Fibroblast of the aortic adventitia (primary cell): ENCODE measurements at regions not wholly inside any gene's neighbourhood (a gene's known extent, or its start where the extent isn't known, plus 50 kb on each side); places are given as distances from the start of the nearest gene placed in this dataset.

Experiments
- DNase-seq: peaks from one replicate; pipeline ENCODE4 v3.0.0-alpha.2; 2010; ENCODE audit warnings: low read depth
- H3K4me3 ChIP-seq: 2 replicates; pipeline ENCODE4 v1.5.1; 2011; ENCODE audit warnings: low read depth, mild to moderate bottlenecking, control low read depth, low read length, moderate library complexity
- TF ChIP-seq, protein P1 (sequence below): IDR thresholded peaks from 2 replicates; pipeline ENCODE4 v1.5.1; 2011; ENCODE audit warnings: mild to moderate bottlenecking, low read length, control low read depth, inconsistent platforms; ENCODE audit not compliant: insufficient read depth

DNA sequence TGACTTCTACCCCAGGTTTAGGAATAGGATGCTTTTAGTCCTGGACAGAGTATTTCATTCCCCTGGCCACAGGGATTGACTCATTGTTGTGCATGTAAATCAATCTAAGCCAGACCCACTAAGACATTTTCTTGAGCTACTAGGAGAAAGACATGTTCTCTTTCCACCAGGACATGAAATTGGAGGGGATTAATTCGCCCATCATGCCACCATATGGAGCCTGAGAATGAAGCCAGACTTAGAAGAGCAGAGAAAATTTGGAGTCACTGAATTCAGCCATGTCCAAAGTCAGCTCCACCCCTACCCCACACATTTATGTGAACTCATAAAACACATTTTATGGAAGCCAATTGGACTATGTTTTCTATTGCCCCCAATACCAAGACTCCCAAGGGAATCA is 322.5 kb downstream of the NFIB start:
- no peak for DNase-seq
- TF ChIP-seq, protein P1, sequence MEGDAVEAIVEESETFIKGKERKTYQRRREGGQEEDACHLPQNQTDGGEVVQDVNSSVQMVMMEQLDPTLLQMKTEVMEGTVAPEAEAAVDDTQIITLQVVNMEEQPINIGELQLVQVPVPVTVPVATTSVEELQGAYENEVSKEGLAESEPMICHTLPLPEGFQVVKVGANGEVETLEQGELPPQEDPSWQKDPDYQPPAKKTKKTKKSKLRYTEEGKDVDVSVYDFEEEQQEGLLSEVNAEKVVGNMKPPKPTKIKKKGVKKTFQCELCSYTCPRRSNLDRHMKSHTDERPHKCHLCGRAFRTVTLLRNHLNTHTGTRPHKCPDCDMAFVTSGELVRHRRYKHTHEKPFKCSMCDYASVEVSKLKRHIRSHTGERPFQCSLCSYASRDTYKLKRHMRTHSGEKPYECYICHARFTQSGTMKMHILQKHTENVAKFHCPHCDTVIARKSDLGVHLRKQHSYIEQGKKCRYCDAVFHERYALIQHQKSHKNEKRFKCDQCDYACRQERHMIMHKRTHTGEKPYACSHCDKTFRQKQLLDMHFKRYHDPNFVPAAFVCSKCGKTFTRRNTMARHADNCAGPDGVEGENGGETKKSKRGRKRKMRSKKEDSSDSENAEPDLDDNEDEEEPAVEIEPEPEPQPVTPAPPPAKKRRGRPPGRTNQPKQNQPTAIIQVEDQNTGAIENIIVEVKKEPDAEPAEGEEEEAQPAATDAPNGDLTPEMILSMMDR, result no peak

GRCh38 chr9:13990994-13991393 is 322.9 kb downstream of the NFIB start:
- DNase-seq, result no peak
- TF ChIP-seq, protein P1, result no peak
- H3K4me3 ChIP-seq, result no peak overlapping the region

More for the DNA sequence above, 322.5 kb downstream of the NFIB start:
- no peak overlapping the region for H3K4me3 ChIP-seq

DNA sequence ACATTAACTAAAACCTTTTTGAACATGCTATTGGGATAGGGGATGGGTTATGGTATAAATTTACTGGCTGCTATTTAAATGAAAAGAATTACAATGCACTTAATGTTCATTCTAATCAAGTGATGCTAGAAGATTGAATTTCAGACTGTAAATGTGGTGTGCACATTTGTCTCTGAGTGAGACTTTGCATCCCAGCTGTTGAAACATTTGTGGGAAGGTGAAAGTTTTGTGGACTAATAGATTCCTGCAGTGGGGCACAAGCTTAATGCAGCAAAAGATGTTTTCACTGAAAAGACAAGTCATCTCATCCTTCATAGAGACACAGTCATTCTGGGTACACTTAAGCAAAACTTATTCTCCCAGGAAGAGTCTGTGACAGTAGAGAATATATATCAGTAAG is 323.6 kb downstream of the NFIB start:
- no peak overlapping the region for H3K4me3 ChIP-seq
- no peak for DNase-seq
- TF ChIP-seq, protein P1, result no peak

GRCh38 chr9:13988944-13989343 is 325.0 kb downstream of the NFIB start:
- TF ChIP-seq, protein P1, result no peak
- no peak overlapping the region for H3K4me3 ChIP-seq
- no peak for DNase-seq

DNA sequence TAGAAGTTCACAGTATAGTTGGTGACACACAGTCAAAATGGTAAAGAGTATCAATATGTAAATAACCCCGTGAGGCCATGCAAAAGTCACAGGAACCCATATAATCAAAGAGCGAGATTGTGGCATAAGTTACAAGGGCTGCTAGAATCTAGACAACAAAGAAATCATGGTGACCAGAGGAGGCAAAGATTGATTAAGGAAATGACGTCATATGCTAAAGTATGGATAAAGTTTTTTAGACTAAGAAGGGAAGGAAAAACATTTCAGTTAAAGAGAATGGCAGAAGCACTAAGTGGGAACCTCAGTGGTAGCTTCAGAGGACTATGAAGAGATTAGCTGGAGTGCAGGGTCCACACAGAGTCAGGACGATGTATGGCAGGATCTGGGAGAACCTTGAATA is 330.3 kb downstream of the NFIB start:
- no peak overlapping the region for H3K4me3 ChIP-seq
- DNase-seq, result no peak

DNA sequence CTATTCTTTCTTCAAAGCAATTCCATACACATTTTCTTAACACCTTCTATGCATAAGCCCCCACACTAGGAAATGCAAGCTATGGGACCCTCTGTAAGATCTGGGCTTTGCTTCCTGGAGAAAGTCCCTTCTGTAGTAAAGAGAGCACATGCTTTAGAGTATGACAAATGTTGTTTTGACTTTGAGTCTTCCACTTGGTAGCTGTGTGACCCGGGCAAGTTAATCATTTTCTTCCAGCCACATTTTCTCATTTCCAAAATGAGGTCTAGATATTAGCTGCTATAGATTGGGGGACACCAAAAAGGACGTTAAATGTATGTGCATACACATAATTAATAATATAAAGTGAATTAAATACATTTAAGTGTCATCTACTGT is 334.0 kb downstream of the NFIB start:
- TF ChIP-seq, protein P1, result no peak
- DNase-seq, result no peak
- H3K4me3 ChIP-seq, result no peak overlapping the region

More for the DNA sequence above, 330.3 kb downstream of the NFIB start:
- TF ChIP-seq, protein P1, result no peak

- DNase-seq, result no peak
- TF ChIP-seq, protein P1, result no peak
- H3K4me3 ChIP-seq, result no peak overlapping the region
Observed at GRCh38 chr9:13975611-13976290, 338.2 kb downstream of the NFIB start.
